ENCODE measurements at regions not wholly inside any gene's neighbourhood (a gene's known extent, or its start where the extent isn't known, plus 50 kb on each side); places are given as distances from the start of the nearest gene placed in this dataset.

- no peak for DNase-seq (ENCODE audit: low spot score)
- Histone ChIP-seq H3K27ac (peak overlapping the region in 1 of 2 donors; percentile 35), H3K4me3 (no peak overlapping the region)
- TF ChIP-seq, protein P1, sequence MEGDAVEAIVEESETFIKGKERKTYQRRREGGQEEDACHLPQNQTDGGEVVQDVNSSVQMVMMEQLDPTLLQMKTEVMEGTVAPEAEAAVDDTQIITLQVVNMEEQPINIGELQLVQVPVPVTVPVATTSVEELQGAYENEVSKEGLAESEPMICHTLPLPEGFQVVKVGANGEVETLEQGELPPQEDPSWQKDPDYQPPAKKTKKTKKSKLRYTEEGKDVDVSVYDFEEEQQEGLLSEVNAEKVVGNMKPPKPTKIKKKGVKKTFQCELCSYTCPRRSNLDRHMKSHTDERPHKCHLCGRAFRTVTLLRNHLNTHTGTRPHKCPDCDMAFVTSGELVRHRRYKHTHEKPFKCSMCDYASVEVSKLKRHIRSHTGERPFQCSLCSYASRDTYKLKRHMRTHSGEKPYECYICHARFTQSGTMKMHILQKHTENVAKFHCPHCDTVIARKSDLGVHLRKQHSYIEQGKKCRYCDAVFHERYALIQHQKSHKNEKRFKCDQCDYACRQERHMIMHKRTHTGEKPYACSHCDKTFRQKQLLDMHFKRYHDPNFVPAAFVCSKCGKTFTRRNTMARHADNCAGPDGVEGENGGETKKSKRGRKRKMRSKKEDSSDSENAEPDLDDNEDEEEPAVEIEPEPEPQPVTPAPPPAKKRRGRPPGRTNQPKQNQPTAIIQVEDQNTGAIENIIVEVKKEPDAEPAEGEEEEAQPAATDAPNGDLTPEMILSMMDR (IDR thresholded peaks at IDR 0.05): no peak
Observed at GRCh38 chr3:102078854-102079808, 229.8 kb downstream of the NFKBIZ start.

GRCh38 chr3:102079809-102080197 lies 230.5 kb downstream of the NFKBIZ start:
- H3K27ac ChIP-seq: peak overlapping the region in 1 of 2 donors; percentile 35
- no peak for DNase-seq (ENCODE audit: low spot score)
- TF ChIP-seq, protein P1 (IDR thresholded peaks at IDR 0.05): no peak
- H3K4me3 ChIP-seq: no peak overlapping the region

GRCh38 chr3:102081572-102082289 lies 232.4 kb downstream of the NFKBIZ start:
- Histone ChIP-seq H3K4me3 (no peak overlapping the region), H3K27ac (no peak overlapping the region)
- DNase-seq (ENCODE audit: low spot score): no peak
- TF ChIP-seq, protein P1 (IDR thresholded peaks at IDR 0.05): no peak

DNA sequence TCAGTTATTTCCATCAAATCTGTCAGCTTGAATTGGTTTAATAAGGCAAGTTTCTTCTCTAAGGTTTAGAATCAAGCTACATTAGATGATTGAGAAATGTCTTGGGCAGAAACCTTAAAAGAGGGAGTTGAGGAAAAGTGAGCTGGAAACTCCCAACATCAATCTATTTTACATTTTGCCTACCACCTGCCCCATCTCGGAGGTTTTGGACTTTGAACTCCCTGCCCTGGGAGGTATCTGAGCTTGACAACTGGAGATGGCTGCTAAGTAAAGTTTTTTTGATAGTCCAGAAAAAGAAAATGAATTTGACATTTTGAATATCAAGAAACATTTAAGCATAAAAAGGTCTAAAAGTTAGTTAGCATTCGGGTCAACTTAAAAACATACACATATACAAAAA lies 234.2 kb downstream of the NFKBIZ start:
- H3K4me3 ChIP-seq: no peak overlapping the region
- TF ChIP-seq, protein P1 (IDR thresholded peaks at IDR 0.05): no peak
- H3K27ac ChIP-seq: no peak overlapping the region
- no peak for DNase-seq (ENCODE audit: low spot score)

DNA sequence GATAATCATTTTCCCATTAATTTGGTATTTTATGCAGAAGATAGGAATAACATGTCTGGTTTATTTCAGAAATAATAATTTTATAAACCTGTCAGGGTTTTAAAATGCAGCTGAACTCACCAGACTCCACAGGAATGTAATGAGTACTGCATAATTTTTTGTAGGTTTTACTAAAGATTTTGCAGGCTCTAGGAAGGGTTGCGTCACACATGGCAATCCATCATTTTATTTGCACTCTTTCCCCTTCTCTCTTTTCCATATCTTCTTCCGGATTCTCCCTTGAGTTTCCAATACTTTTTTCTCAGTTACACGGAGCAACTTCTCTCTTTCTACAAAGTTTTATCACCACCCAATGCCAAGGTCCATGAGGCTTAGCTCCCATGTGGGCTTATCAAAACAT lies 234.7 kb downstream of the NFKBIZ start:
- TF ChIP-seq, protein P1 (IDR thresholded peaks at IDR 0.05): no peak
- DNase-seq (ENCODE audit: low spot score): no peak
- no peak overlapping the region for H3K27ac ChIP-seq
- H3K4me3 ChIP-seq: no peak overlapping the region

- TF ChIP-seq, protein P1 (IDR thresholded peaks at IDR 0.05): no peak
- Histone ChIP-seq H3K27ac (no peak overlapping the region), H3K4me3 (no peak overlapping the region)
- DNase-seq (ENCODE audit: low spot score): no peak
Observed at GRCh38 chr3:102084704-102085103, 235.4 kb downstream of the NFKBIZ start.
